ENCODE measurements at regions not wholly inside any gene's neighbourhood (a gene's known extent, or its start where the extent isn't known, plus 50 kb on each side); places are given as distances from the start of the nearest gene placed in this dataset.
"Not testable (repeated sequence)": the region's sequence is repeated elsewhere in the genome, so short reads cannot be mapped to it uniquely, and the experiment has no call there.

GRCh38 chr6:159398633-159399032 is 229.4 kb downstream of the FNDC1 start:
- H3K4me3 Mint-ChIP-seq (ENCODE audit: unreplicated experiment), result no peak overlapping the region
- Histone ChIP-seq H3K36me3 (ENCODE audit: control insufficient read depth, insufficient read depth, low read length) (no peaks in the 10 kb centered on the region), H3K27me3 (replicated peaks; ENCODE audit: control insufficient read depth, insufficient read depth, low read length) (no peaks in the 10 kb centered on the region), H3K4me1 (no peaks in the 10 kb centered on the region), H3K4me3 (ENCODE audit: low read depth, low read length) (no peak overlapping the region), H3K9me3 (no peaks in the 10 kb centered on the region)
- peaks cover 12% of the 10 kb centered on the region for H3K27me3 Mint-ChIP-seq (ENCODE audit: insufficient read depth, unreplicated experiment)
- intact Hi-C loops (cut with micrococcal nuclease; ENCODE audit: unreplicated experiment), result no loop called here
- no peak for DNase-seq
- POLR2A ChIA-PET, result no interaction called here
- no peaks in the 10 kb centered on the region for H3K4me1 Mint-ChIP-seq (ENCODE audit: low read depth, unreplicated experiment)
- H3K27ac Mint-ChIP-seq (ENCODE audit: unreplicated experiment), result no peak overlapping the region
- no TSS peak for BruUV-seq (replicated peaks)
- no peaks in the 10 kb centered on the region for H3K9me3 Mint-ChIP-seq (ENCODE audit: unreplicated experiment)
- CTCF ChIA-PET, result interaction anchor here (0.7 kb wide), 1 partner anchor 76 kb away, joined by 3 read pairs; no protein-coding TSS in a partner anchor
- H3K36me3 Mint-ChIP-seq (ENCODE audit: insufficient read depth, unreplicated experiment), result no peaks in the 10 kb centered on the region
- TF ChIP-seq, protein P1, sequence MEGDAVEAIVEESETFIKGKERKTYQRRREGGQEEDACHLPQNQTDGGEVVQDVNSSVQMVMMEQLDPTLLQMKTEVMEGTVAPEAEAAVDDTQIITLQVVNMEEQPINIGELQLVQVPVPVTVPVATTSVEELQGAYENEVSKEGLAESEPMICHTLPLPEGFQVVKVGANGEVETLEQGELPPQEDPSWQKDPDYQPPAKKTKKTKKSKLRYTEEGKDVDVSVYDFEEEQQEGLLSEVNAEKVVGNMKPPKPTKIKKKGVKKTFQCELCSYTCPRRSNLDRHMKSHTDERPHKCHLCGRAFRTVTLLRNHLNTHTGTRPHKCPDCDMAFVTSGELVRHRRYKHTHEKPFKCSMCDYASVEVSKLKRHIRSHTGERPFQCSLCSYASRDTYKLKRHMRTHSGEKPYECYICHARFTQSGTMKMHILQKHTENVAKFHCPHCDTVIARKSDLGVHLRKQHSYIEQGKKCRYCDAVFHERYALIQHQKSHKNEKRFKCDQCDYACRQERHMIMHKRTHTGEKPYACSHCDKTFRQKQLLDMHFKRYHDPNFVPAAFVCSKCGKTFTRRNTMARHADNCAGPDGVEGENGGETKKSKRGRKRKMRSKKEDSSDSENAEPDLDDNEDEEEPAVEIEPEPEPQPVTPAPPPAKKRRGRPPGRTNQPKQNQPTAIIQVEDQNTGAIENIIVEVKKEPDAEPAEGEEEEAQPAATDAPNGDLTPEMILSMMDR (IDR thresholded peaks at IDR 0.05; ENCODE audit: insufficient read depth in 1 of 2, low read depth in 1 of 2, low read length in 1 of 2, severe bottlenecking in 1 of 2, unreplicated experiment in 1 of 2), result no peak

DNA sequence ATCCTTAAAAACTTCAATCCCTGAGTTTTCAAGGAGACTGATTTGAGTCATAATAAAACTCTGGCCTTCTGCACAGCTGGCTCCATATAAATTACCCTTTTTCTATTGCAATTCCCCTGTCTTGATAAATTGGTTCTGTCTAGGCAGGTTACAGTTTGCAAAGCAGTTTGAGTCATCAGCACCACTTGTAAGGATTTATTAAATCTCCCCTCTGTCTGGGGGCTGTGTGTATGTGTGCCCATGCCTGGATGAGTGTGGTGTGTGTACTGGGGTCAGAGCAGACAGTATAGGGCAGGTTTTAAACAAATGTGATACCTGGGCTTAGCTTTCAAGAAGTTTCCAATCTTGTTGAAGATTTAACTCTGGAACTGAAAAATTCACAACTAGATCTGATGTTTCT is 228.6 kb downstream of the FNDC1 start:
- intact Hi-C loops (cut with micrococcal nuclease; ENCODE audit: unreplicated experiment), result no loop called here
- TF ChIP-seq, protein P1 (IDR thresholded peaks at IDR 0.05; ENCODE audit: insufficient read depth in 1 of 2, low read depth in 1 of 2, low read length in 1 of 2, severe bottlenecking in 1 of 2, unreplicated experiment in 1 of 2), result no peak
- DNase-seq, result no peak
- peaks cover 12% of the 10 kb centered on the region for H3K27me3 Mint-ChIP-seq (ENCODE audit: insufficient read depth, unreplicated experiment)
- H3K27ac Mint-ChIP-seq (ENCODE audit: unreplicated experiment), result no peak overlapping the region
- H3K36me3 ChIP-seq (ENCODE audit: control insufficient read depth, insufficient read depth, low read length), result no peaks in the 10 kb centered on the region
- ChIA-PET CTCF (no interaction called here), POLR2A (no interaction called here)
- H3K4me1 ChIP-seq, result no peaks in the 10 kb centered on the region
- no peaks in the 10 kb centered on the region for H3K9me3 Mint-ChIP-seq (ENCODE audit: unreplicated experiment)
- BruUV-seq (replicated peaks), result no TSS peak
- no peak overlapping the region for H3K4me3 ChIP-seq (ENCODE audit: low read depth, low read length)
- no peaks in the 10 kb centered on the region for H3K36me3 Mint-ChIP-seq (ENCODE audit: insufficient read depth, unreplicated experiment)
- H3K27me3 ChIP-seq (replicated peaks; ENCODE audit: control insufficient read depth, insufficient read depth, low read length), result no peaks in the 10 kb centered on the region
- H3K9me3 ChIP-seq, result no peaks in the 10 kb centered on the region
- H3K4me1 Mint-ChIP-seq (ENCODE audit: low read depth, unreplicated experiment), result no peaks in the 10 kb centered on the region
- no peak overlapping the region for H3K4me3 Mint-ChIP-seq (ENCODE audit: unreplicated experiment)

DNA sequence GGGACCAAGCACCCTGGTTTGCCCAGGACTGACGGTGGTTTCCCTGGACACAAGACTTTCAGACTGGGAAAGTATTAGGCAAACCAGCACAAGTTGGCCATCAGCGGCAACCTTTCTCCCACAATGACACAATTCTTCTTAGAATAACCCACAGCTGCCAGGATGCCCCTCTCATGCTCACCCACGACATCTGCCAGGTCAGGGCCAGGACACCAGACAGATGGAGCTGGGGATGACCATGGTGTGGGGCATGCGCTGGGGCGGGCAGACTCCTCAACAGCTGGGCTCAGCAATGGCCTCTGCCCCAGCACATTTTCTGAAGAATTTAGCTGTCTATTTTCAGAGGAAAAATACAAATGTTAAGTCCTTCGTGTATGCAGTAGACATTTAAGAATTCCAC is 226.4 kb downstream of the FNDC1 start:
- Mint-ChIP-seq H3K36me3 (ENCODE audit: insufficient read depth, unreplicated experiment) (no peaks in the 10 kb centered on the region), H3K4me1 (ENCODE audit: low read depth, unreplicated experiment) (no peaks in the 10 kb centered on the region), H3K27me3 (ENCODE audit: insufficient read depth, unreplicated experiment) (peaks cover 14% of the 10 kb centered on the region), H3K4me3 (ENCODE audit: unreplicated experiment) (no peak overlapping the region), H3K27ac (ENCODE audit: unreplicated experiment) (no peak overlapping the region), H3K9me3 (ENCODE audit: unreplicated experiment) (no peaks in the 10 kb centered on the region)
- ChIA-PET POLR2A (no interaction called here), CTCF (no interaction called here)
- no peaks in the 10 kb centered on the region for H3K27me3 ChIP-seq (replicated peaks; ENCODE audit: control insufficient read depth, insufficient read depth, low read length)
- TF ChIP-seq, protein P1 (IDR thresholded peaks at IDR 0.05; ENCODE audit: insufficient read depth in 1 of 2, low read depth in 1 of 2, low read length in 1 of 2, severe bottlenecking in 1 of 2, unreplicated experiment in 1 of 2), result no peak
- no peak for DNase-seq
- no TSS peak for BruUV-seq (replicated peaks)
- H3K4me3 ChIP-seq (ENCODE audit: low read depth, low read length), result no peak overlapping the region
- intact Hi-C loops (cut with micrococcal nuclease; ENCODE audit: unreplicated experiment), result no loop called here
- no peaks in the 10 kb centered on the region for H3K9me3 ChIP-seq
- no peaks in the 10 kb centered on the region for H3K4me1 ChIP-seq
- no peaks in the 10 kb centered on the region for H3K36me3 ChIP-seq (ENCODE audit: control insufficient read depth, insufficient read depth, low read length)

DNA sequence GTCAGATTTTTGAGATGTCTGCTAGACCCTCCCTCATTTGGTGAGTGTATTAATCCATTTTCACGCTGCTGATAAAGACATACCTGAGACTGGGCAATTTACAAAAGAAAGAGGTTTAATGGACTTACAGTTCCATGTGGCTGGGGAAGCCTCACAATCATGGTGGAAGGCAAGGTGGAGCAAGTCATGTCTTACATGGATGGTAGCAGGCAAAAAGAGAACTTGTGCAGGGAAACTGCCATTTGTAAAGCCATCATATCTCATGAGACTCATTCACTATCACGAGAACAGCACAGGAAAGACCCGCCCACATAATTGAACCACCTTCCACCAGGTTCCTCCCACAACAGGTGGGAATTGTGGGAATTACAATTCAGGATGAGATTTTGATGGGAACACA is 223.5 kb downstream of the FNDC1 start:
- H3K4me1 Mint-ChIP-seq (ENCODE audit: low read depth, unreplicated experiment); H3K4me3 ChIP-seq (ENCODE audit: low read depth, low read length); intact Hi-C loops (cut with micrococcal nuclease; ENCODE audit: unreplicated experiment); H3K4me3 Mint-ChIP-seq (ENCODE audit: unreplicated experiment); DNase-seq; H3K27ac Mint-ChIP-seq (ENCODE audit: unreplicated experiment); H3K9me3 Mint-ChIP-seq (ENCODE audit: unreplicated experiment); H3K36me3 ChIP-seq (ENCODE audit: control insufficient read depth, insufficient read depth, low read length); H3K4me1 ChIP-seq; H3K9me3 ChIP-seq; H3K36me3 Mint-ChIP-seq (ENCODE audit: insufficient read depth, unreplicated experiment); POLR2A ChIA-PET; H3K27me3 ChIP-seq (replicated peaks; ENCODE audit: control insufficient read depth, insufficient read depth, low read length); BruUV-seq (replicated peaks); CTCF ChIA-PET: not testable (repeated sequence)
- H3K27me3 Mint-ChIP-seq (ENCODE audit: insufficient read depth, unreplicated experiment), result peaks cover 19% of the 10 kb centered on the region

Data from Caco-2 (cell line).